Fibroblast of lung (primary cell): ENCODE measurements at regions not wholly inside any gene's neighbourhood (a gene's known extent, or its start where the extent isn't known, plus 50 kb on each side); places are given as distances from the start of the nearest gene placed in this dataset.
A peak's percentile ranks its signal among the peaks of the same experiment; 100 is the strongest.

ENCODE experiments used
- DNase-seq, 2 donors: peaks; one replicate each; pipeline versions ENCODE4 v3.0.0 to v3.0.0-alpha.2; 2010; ENCODE audit warnings: low read depth in 2 of 2
- H2AFZ ChIP-seq: 2 replicates; pipeline ENCODE4 v1.5.1; 2012; ENCODE audit warnings: low read length, control low read depth, inconsistent platforms
- H3K27ac ChIP-seq: 2 replicates; pipeline ENCODE4 v1.5.1; 2011; ENCODE audit warnings: low read length, control low read depth; ENCODE audit not compliant: insufficient read depth
- H3K27me3 ChIP-seq: 2 replicates; pipeline ENCODE4 v1.5.1; 2011; ENCODE audit warnings: mild to moderate bottlenecking, low read length; ENCODE audit not compliant: control insufficient read depth, insufficient read depth
- H3K36me3 ChIP-seq: 2 replicates; pipeline ENCODE4 v1.5.1; 2011; ENCODE audit warnings: low read length; ENCODE audit not compliant: control insufficient read depth, insufficient read depth
- H3K4me1 ChIP-seq: 2 replicates; pipeline ENCODE4 v1.5.1; 2011; ENCODE audit warnings: low read length; ENCODE audit not compliant: control insufficient read depth, insufficient read depth; ENCODE audit errors: extremely low read depth
- H3K4me2 ChIP-seq: 2 replicates; pipeline ENCODE4 v1.5.1; 2011; ENCODE audit warnings: low read length, control low read depth; ENCODE audit not compliant: insufficient read depth; ENCODE audit errors: extremely low read depth
- H3K4me3 ChIP-seq, 4 experiments: fragments of 200-600 bp in 1 of 4; sonication (generic) in 1 of 4; replicated peaks in 1 of 4; 2 replicates each; pipeline ENCODE4 v1.5.1; 2011 to 2016; ENCODE audit warnings: low read length in 4 of 4, low read depth in 3 of 4, mild to moderate bottlenecking in 3 of 4, control low read depth in 2 of 4, inconsistent platforms in 1 of 4, mixed read lengths in 1 of 4; ENCODE audit not compliant: insufficient read depth in 1 of 4; ENCODE audit errors: control extremely low read depth in 1 of 4
- H3K79me2 ChIP-seq: 2 replicates; pipeline ENCODE4 v1.5.1; 2012; ENCODE audit warnings: mild to moderate bottlenecking, low read length, inconsistent platforms; ENCODE audit not compliant: control insufficient read depth, insufficient read depth
- H3K9ac ChIP-seq: 2 replicates; pipeline ENCODE4 v1.5.1; 2011; ENCODE audit warnings: mild to moderate bottlenecking, low read length, control low read depth; ENCODE audit not compliant: insufficient read depth
- H3K9me3 ChIP-seq: 2 replicates; pipeline ENCODE4 v1.5.1; 2012; ENCODE audit warnings: low read depth, low read length; ENCODE audit not compliant: control insufficient read depth, insufficient read depth
- H4K20me1 ChIP-seq: 2 replicates; pipeline ENCODE4 v1.5.1; 2011; ENCODE audit warnings: low read length; ENCODE audit not compliant: control insufficient read depth, insufficient read depth; ENCODE audit errors: extremely low read depth
- EZH2 ChIP-seq: IDR thresholded peaks from 2 replicates; pipeline ENCODE4 v1.5.1; 2012; ENCODE audit warnings: low read length, control low read depth, mild to moderate bottlenecking; ENCODE audit errors: missing control alignments
- TF ChIP-seq, protein P1 (sequence below), 2 donors: IDR thresholded peaks in 1 of 2; conservative IDR thresholded peaks in 1 of 2; 1 replicate in 1 of 2; 2 replicates in 1 of 2; pipeline ENCODE4 v1.5.1; 2011 to 2012; ENCODE audit warnings: low read length in 2 of 2, control low read depth in 1 of 2, inconsistent platforms in 1 of 2, low read depth in 1 of 2, mild to moderate bottlenecking in 1 of 2

DNA sequence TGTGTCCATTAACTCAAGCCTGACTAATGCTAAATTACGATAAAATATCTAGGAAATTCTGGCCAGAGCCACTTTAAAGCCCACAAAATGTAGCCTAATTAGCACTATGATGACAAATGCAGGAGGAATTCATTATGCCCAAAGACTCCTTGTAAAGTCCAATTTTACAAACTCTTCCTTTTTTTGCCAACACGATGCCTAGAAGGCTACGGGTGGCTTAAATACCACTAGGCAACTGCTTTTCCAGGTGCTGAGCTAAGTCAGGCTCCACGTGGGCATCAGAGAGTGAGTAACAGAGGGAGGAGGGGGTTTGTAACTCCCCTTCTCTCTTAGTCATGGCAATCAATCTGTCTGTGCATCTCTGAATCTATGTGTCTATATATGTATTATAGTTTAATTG is 172.4 kb upstream of the NTF3 start:
- H3K27ac ChIP-seq, result no peak overlapping the region
- no peak overlapping the region for H2AFZ ChIP-seq
- H3K27me3 ChIP-seq, result no peaks in the 10 kb centered on the region
- H3K4me3 ChIP-seq, result no peak overlapping the region
- H3K9ac ChIP-seq, result no peak overlapping the region
- H3K4me1 ChIP-seq, result peaks cover 12% of the 10 kb centered on the region
- H3K79me2 ChIP-seq, result no peaks in the 10 kb centered on the region
- no peak overlapping the region for H3K4me2 ChIP-seq
- no peaks in the 10 kb centered on the region for H3K36me3 ChIP-seq
- no peaks in the 10 kb centered on the region for H4K20me1 ChIP-seq
- H3K9me3 ChIP-seq, result no peaks in the 10 kb centered on the region
- no peak for TF ChIP-seq EZH2
- TF ChIP-seq, protein P1, sequence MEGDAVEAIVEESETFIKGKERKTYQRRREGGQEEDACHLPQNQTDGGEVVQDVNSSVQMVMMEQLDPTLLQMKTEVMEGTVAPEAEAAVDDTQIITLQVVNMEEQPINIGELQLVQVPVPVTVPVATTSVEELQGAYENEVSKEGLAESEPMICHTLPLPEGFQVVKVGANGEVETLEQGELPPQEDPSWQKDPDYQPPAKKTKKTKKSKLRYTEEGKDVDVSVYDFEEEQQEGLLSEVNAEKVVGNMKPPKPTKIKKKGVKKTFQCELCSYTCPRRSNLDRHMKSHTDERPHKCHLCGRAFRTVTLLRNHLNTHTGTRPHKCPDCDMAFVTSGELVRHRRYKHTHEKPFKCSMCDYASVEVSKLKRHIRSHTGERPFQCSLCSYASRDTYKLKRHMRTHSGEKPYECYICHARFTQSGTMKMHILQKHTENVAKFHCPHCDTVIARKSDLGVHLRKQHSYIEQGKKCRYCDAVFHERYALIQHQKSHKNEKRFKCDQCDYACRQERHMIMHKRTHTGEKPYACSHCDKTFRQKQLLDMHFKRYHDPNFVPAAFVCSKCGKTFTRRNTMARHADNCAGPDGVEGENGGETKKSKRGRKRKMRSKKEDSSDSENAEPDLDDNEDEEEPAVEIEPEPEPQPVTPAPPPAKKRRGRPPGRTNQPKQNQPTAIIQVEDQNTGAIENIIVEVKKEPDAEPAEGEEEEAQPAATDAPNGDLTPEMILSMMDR (conservative IDR thresholded peaks at IDR 0.05 in 1 of 2, IDR thresholded peaks at IDR 0.05 in 1 of 2; ENCODE audit: low read depth in 1 of 2, low read length in 2 of 2), result no peak
- DNase-seq, result peak in 1 of 2 donors; percentile 73

DNA sequence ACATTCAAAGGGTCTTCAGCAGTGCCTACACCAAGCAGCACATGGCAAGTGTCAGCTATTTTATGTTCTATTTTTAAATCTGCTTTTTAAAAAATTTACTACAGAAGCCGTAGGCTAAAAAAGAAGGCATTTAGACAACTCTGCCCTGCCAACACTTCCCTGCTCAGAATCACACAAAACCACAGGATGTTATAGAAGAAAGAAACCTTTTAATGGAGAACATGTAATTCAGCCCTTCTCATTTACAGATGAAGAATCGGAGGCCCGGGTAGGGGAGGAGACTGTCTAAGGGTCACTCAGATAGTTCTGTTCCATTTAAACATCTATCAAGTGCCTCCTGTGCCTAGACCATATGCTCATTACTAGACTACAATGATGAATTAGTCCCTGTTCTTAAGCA is 171.8 kb upstream of the NTF3 start:
- Histone ChIP-seq H2AFZ (no peak overlapping the region), H3K9me3 (no peaks in the 10 kb centered on the region), H3K4me2 (no peak overlapping the region), H3K79me2 (no peaks in the 10 kb centered on the region), H3K4me3 (no peak overlapping the region), H3K27me3 (no peaks in the 10 kb centered on the region), H3K27ac (no peak overlapping the region), H3K4me1 (peaks cover 12% of the 10 kb centered on the region), H3K9ac (no peak overlapping the region), H4K20me1 (no peaks in the 10 kb centered on the region), H3K36me3 (no peaks in the 10 kb centered on the region)
- no peak for TF ChIP-seq EZH2
- TF ChIP-seq, protein P1 (conservative IDR thresholded peaks at IDR 0.05 in 1 of 2, IDR thresholded peaks at IDR 0.05 in 1 of 2; ENCODE audit: low read depth in 1 of 2, low read length in 2 of 2), result no peak
- DNase-seq, result peak in 1 of 2 donors; percentile 23

DNA sequence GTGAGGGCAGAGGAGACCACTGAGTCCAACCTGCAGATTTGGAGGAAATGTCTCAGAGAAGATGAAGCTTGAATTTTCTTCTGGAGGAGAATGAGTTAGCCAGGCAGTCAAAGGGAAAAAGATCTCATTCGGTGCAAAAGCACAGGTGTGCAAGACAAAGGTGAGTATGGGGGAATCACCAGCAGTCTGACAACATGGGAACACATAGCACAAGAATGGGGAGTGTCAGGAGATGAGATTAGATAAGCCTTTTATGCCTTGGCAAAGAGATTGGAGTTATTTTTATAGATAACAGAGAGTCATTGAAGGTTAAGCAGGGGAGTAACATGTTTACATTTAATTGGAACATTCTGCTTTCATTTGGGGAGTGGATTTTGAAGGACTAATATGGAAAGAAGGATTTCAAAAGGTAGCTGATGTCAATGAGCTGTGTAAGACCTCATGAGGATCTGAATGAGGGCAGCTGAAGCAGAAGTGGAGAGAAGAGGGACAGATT is 171.3 kb upstream of the NTF3 start:
- DNase-seq, result no peak
- Histone ChIP-seq H3K36me3 (no peaks in the 10 kb centered on the region), H3K27me3 (no peaks in the 10 kb centered on the region), H3K4me1 (peaks cover 12% of the 10 kb centered on the region), H3K27ac (no peak overlapping the region), H4K20me1 (no peaks in the 10 kb centered on the region), H3K9ac (no peak overlapping the region), H3K9me3 (no peaks in the 10 kb centered on the region), H3K79me2 (no peaks in the 10 kb centered on the region), H2AFZ (no peak overlapping the region), H3K4me2 (no peak overlapping the region), H3K4me3 (no peak overlapping the region)
- TF ChIP-seq EZH2, result no peak
- TF ChIP-seq, protein P1 (conservative IDR thresholded peaks at IDR 0.05 in 1 of 2, IDR thresholded peaks at IDR 0.05 in 1 of 2; ENCODE audit: low read depth in 1 of 2, low read length in 2 of 2), result no peak
